CD14-positive monocyte (primary cell): ENCODE measurements at regions not wholly inside any gene's neighbourhood (a gene's known extent, or its start where the extent isn't known, plus 50 kb on each side); places are given as distances from the start of the nearest gene placed in this dataset.

Experiments
- DNase-seq, 3 donors: peaks; one replicate each; pipeline ENCODE4 v3.0.0-alpha.2; 2011 to 2022
- H2AFZ ChIP-seq: 2 replicates; pipeline ENCODE4 v1.6.0; 2012; ENCODE audit warnings: mild to moderate bottlenecking, low read depth, low read length, inconsistent platforms; ENCODE audit not compliant: insufficient read depth, poor library complexity, severe bottlenecking
- H3K27ac ChIP-seq, 2 donors: 1 replicate in 1 of 2; 2 replicates in 1 of 2; pipeline ENCODE4 v1.5.1; 2012 to 2013; ENCODE audit warnings: low read length in 2 of 2, control low read depth in 1 of 2, inconsistent platforms in 1 of 2, low read depth in 1 of 2, mild to moderate bottlenecking in 1 of 2
- H3K27me3 ChIP-seq, 2 donors: one replicate each; pipeline versions ENCODE4 v1.6.0 to v1.6.1; 2011 to 2013; ENCODE audit warnings: low read length in 2 of 2; ENCODE audit not compliant: control insufficient read depth in 2 of 2, insufficient read depth in 2 of 2
- H3K36me3 ChIP-seq, 2 donors: replicated peaks in 1 of 2; 1 replicate in 1 of 2; 2 replicates in 1 of 2; pipeline versions ENCODE4 v1.5.1 to v1.6.1; 2012 to 2013; ENCODE audit warnings: low read length in 2 of 2, control low read depth in 1 of 2, inconsistent platforms in 1 of 2, mild to moderate bottlenecking in 1 of 2; ENCODE audit not compliant: insufficient read depth in 2 of 2, control insufficient read depth in 1 of 2
- H3K4me1 ChIP-seq, 2 donors: 1 replicate in 1 of 2; 2 replicates in 1 of 2; pipeline versions ENCODE4 v1.5.1 to v1.6.1; 2012 to 2013; ENCODE audit warnings: low read length in 2 of 2, control low read depth in 1 of 2, inconsistent platforms in 1 of 2, mild to moderate bottlenecking in 1 of 2, moderate library complexity in 1 of 2; ENCODE audit not compliant: insufficient read depth in 2 of 2, control insufficient read depth in 1 of 2
- H3K4me2 ChIP-seq: replicated peaks from 2 replicates; pipeline ENCODE3; 2012; ENCODE audit warnings: low read length, moderate library complexity, mild to moderate bottlenecking; ENCODE audit not compliant: poor library complexity, severe bottlenecking; ENCODE audit errors: extremely low read depth
- H3K4me3 ChIP-seq, 3 experiments: fragments of 200-600 bp in 1 of 3; sonication (generic) in 1 of 3; replicated peaks in 1 of 3; 1 replicate in 2 of 3; 2 replicates in 1 of 3; pipeline ENCODE4 v1.5.1; 2011 to 2013; ENCODE audit warnings: low read length in 3 of 3, mild to moderate bottlenecking in 3 of 3, control low read depth in 2 of 3, low read depth in 2 of 3, inconsistent platforms in 1 of 3, moderate library complexity in 1 of 3
- H3K79me2 ChIP-seq: 2 replicates; pipeline ENCODE4 v1.6.0; 2012; ENCODE audit warnings: mild to moderate bottlenecking, control low read depth, inconsistent platforms, low read length, moderate library complexity; ENCODE audit not compliant: insufficient read depth
- H3K9ac ChIP-seq: 2 replicates; pipeline ENCODE4 v1.6.0; 2017; ENCODE audit warnings: low read length, mild to moderate bottlenecking; ENCODE audit not compliant: insufficient read depth, poor library complexity, severe bottlenecking
- H3K9me3 ChIP-seq, 2 donors: replicated peaks in 1 of 2; 1 replicate in 1 of 2; 2 replicates in 1 of 2; pipeline versions ENCODE4 v1.5.1 to v1.6.1; 2012 to 2013; ENCODE audit warnings: low read length in 2 of 2, control low read depth in 1 of 2; ENCODE audit not compliant: control insufficient read depth in 1 of 2, insufficient read depth in 1 of 2
- H4K20me1 ChIP-seq: 2 replicates; pipeline ENCODE4 v1.6.0; 2012; ENCODE audit warnings: mild to moderate bottlenecking, low read length, control low read depth, moderate library complexity; ENCODE audit not compliant: insufficient read depth
- H3K27ac Mint-ChIP-seq, 7 donors: one replicate each; pipeline ENCODE4 v1.8.0; 2020; ENCODE audit warnings: mild to moderate bottlenecking in 7 of 7, mixed read lengths in 7 of 7, moderate library complexity in 6 of 7, inconsistent platforms in 2 of 7
- H3K27me3 Mint-ChIP-seq, 3 donors: one replicate each; pipeline ENCODE4 v1.8.0; 2021 to 2022; ENCODE audit warnings: low read depth in 3 of 3, mild to moderate bottlenecking in 3 of 3, mixed read lengths in 3 of 3, moderate library complexity in 3 of 3, inconsistent platforms in 1 of 3
- H3K36me3 Mint-ChIP-seq, 2 donors: one replicate each; pipeline ENCODE4 v1.8.0; 2020; ENCODE audit warnings: mixed read lengths in 2 of 2, inconsistent platforms in 1 of 2, mild to moderate bottlenecking in 1 of 2
- H3K4me1 Mint-ChIP-seq: one replicate; pipeline ENCODE4 v1.8.0; 2020; ENCODE audit warnings: mild to moderate bottlenecking, mixed read lengths
- H3K4me3 Mint-ChIP-seq, 2 donors: one replicate each; pipeline ENCODE4 v1.8.0; 2020; ENCODE audit warnings: mild to moderate bottlenecking in 2 of 2, mixed read lengths in 2 of 2, moderate library complexity in 1 of 2
- H3K9me3 Mint-ChIP-seq, 7 donors: one replicate each; pipeline ENCODE4 v1.8.0; 2020 to 2022; ENCODE audit warnings: mixed read lengths in 7 of 7, mild to moderate bottlenecking in 6 of 7, moderate library complexity in 6 of 7, inconsistent platforms in 2 of 7
- WGBS: methylation state at CpG from one replicate; pipeline ENCODE4 v1.1.5; 2013; ENCODE audit warnings: missing lambda C conversion rate; ENCODE audit not compliant: insufficient coverage; 5-methylcytosine and 5-hydroxymethylcytosine counted together
- intact Hi-C, 2 donors: fragments of 100-400 bp; cut with micrococcal nuclease; formaldehyde crosslinking; loops; one replicate each; pipeline versions ENCODE4 v1.15.0 to v1.15.1; 2023
- TF ChIP-seq, protein P1 (sequence below): fragments of 200-600 bp; IDR thresholded peaks from one replicate; pipeline ENCODE4 v1.8.0; 2022; ENCODE audit warnings: antibody characterized with exemption, mild to moderate bottlenecking

DNA sequence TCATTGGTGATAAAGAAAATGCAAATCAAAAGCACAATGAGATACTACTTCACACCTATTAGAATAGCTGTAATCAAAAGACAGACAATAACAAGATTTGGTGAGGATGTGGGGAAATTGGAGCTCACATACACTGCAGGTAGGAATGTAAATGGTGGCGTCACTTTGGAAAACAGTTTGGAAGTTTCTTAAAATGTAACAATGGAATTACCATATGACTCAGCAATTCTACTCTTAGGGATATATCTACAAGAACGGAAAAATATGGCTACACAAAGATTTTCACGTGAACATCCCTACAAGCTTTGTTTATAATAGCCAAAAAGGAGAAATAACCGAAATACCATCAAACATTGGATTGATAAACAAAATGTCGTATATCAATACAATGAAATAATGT, 270.4 kb downstream of the DOK5 start:
- Mint-ChIP-seq H3K27ac (no peak overlapping the region), H3K4me3 (no peak overlapping the region), H3K27me3 (peaks cover 0 to 2% (median 0%) of the 10 kb centered on the region in 3 donors), H3K9me3 (peaks cover 2 to 9% (median 5%) of the 10 kb centered on the region in 7 donors), H3K36me3 (no peaks in the 10 kb centered on the region), H3K4me1 (no peaks in the 10 kb centered on the region)
- WGBS = no CpG with 5 or more reads among the region's 5 CpGs
- H3K79me2 ChIP-seq = no peaks in the 10 kb centered on the region
- H3K27me3 ChIP-seq = no peaks in the 10 kb centered on the region
- H2AFZ ChIP-seq = no peak overlapping the region
- no peak overlapping the region for H3K9ac ChIP-seq
- no peak overlapping the region for H3K4me2 ChIP-seq
- H3K27ac ChIP-seq = no peak overlapping the region
- no peaks in the 10 kb centered on the region for H4K20me1 ChIP-seq
- H3K4me3 ChIP-seq = no peak overlapping the region
- TF ChIP-seq, protein P1, sequence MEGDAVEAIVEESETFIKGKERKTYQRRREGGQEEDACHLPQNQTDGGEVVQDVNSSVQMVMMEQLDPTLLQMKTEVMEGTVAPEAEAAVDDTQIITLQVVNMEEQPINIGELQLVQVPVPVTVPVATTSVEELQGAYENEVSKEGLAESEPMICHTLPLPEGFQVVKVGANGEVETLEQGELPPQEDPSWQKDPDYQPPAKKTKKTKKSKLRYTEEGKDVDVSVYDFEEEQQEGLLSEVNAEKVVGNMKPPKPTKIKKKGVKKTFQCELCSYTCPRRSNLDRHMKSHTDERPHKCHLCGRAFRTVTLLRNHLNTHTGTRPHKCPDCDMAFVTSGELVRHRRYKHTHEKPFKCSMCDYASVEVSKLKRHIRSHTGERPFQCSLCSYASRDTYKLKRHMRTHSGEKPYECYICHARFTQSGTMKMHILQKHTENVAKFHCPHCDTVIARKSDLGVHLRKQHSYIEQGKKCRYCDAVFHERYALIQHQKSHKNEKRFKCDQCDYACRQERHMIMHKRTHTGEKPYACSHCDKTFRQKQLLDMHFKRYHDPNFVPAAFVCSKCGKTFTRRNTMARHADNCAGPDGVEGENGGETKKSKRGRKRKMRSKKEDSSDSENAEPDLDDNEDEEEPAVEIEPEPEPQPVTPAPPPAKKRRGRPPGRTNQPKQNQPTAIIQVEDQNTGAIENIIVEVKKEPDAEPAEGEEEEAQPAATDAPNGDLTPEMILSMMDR = no peak
- DNase-seq = no peak
- H3K9me3 ChIP-seq = peaks cover 0 to 6% of the 10 kb centered on the region in 2 donors
- intact Hi-C loops = no loop called here
- no peaks in the 10 kb centered on the region for H3K36me3 ChIP-seq
- no peaks in the 10 kb centered on the region for H3K4me1 ChIP-seq

DNA sequence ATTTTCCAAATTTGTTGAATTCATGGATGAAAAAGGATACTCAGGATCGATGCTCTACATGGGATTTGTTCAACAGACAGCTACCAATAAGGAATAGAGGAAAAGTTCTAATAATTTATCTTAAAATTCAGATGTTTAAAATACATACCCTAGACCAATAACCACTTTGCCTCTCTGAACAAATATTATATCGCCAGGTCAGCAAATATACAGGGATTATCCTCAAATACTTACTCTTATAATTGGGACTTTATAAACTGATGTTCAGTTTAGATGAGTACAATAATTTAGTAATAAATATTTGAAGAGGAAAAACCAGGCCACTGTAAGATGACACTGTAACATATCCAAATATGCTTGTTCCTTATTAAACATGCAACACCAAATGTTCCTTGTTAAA, 268.7 kb downstream of the DOK5 start:
- Mint-ChIP-seq H3K9me3 (peaks cover 2 to 6% (median 5%) of the 10 kb centered on the region in 7 donors), H3K36me3 (no peaks in the 10 kb centered on the region), H3K4me3 (no peak overlapping the region), H3K27ac (no peak overlapping the region), H3K27me3 (peaks cover 0 to 2% (median 0%) of the 10 kb centered on the region in 3 donors), H3K4me1 (no peaks in the 10 kb centered on the region)
- H3K79me2 ChIP-seq = no peaks in the 10 kb centered on the region
- intact Hi-C loops = no loop called here
- H3K4me1 ChIP-seq = no peaks in the 10 kb centered on the region
- no peak overlapping the region for H3K27ac ChIP-seq
- H3K36me3 ChIP-seq = no peaks in the 10 kb centered on the region
- no peaks in the 10 kb centered on the region for H3K9me3 ChIP-seq
- H3K4me2 ChIP-seq = no peak overlapping the region
- H3K27me3 ChIP-seq = no peaks in the 10 kb centered on the region
- TF ChIP-seq, protein P1 = no peak
- H3K4me3 ChIP-seq = no peak overlapping the region
- H4K20me1 ChIP-seq = no peaks in the 10 kb centered on the region
- no peak for DNase-seq
- H2AFZ ChIP-seq = no peak overlapping the region
- no peak overlapping the region for H3K9ac ChIP-seq
- WGBS = no CpG with 5 or more reads among the region's 2 CpGs
